ENCODE measurements at regions not wholly inside any gene's neighbourhood (a gene's known extent, or its start where the extent isn't known, plus 50 kb on each side); places are given as distances from the start of the nearest gene placed in this dataset.
A peak's percentile ranks its signal among the peaks of the same experiment; 100 is the strongest.

DNA sequence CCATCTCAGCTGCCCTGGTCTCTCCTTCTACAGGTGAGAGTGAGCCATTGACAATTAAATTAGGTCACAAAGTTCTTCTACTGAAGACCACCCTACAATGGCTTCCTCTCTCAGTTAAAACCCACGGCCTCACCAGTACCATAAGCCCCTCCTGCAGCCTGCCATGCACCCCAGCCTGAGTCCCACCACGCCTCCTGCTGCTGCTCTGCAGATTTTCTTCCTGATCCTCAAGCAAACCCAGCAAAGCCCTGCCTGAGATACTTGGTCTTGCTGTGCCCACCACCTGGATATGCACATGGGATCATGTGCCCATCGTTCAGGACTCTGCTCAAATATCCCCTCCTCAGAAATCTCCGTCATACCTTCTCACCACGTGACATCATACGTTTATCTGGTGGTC is 696.6 kb downstream of the RNF144A start:
- Histone ChIP-seq H3K9me3 (no peaks in the 10 kb centered on the region), H3K4me1 (ENCODE audit: low read depth) (no peaks in the 10 kb centered on the region), H3K36me3 (ENCODE audit: low read depth) (no peaks in the 10 kb centered on the region), H3K4me3 (no peak overlapping the region)
- DNase-seq: no peak
- intact Hi-C loops (cut with DNase I, micrococcal nuclease): no loop called here
- ATAC-seq: no peak
- TF ChIP-seq, protein P1, sequence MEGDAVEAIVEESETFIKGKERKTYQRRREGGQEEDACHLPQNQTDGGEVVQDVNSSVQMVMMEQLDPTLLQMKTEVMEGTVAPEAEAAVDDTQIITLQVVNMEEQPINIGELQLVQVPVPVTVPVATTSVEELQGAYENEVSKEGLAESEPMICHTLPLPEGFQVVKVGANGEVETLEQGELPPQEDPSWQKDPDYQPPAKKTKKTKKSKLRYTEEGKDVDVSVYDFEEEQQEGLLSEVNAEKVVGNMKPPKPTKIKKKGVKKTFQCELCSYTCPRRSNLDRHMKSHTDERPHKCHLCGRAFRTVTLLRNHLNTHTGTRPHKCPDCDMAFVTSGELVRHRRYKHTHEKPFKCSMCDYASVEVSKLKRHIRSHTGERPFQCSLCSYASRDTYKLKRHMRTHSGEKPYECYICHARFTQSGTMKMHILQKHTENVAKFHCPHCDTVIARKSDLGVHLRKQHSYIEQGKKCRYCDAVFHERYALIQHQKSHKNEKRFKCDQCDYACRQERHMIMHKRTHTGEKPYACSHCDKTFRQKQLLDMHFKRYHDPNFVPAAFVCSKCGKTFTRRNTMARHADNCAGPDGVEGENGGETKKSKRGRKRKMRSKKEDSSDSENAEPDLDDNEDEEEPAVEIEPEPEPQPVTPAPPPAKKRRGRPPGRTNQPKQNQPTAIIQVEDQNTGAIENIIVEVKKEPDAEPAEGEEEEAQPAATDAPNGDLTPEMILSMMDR (IDR thresholded peaks at IDR 0.05): no peak

DNA sequence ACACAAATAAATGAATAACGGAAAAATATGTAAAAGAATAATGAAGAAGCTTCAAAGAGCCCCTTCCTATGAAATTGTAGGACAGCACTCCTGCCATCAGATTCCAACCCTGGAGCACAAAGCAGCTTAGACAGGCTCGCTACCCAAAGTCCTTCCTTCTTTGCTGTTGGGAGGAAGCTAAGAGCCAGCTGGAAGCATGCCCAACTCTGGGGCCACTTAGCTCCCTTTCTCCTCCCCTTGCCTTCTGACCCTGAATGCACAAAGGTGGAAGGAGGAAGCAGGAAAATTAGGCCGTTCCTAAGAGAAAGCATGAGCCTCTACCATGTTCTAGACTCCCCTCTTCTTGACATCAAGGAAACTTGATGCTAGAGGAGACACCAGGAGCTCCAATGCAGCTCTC is 700.8 kb downstream of the RNF144A start:
- H3K9me3 ChIP-seq: no peaks in the 10 kb centered on the region
- H3K4me3 ChIP-seq: no peak overlapping the region
- DNase-seq: peak in 1 of 3 donors; percentile 17
- ATAC-seq: no peak
- TF ChIP-seq, protein P1 (IDR thresholded peaks at IDR 0.05): no peak
- no peaks in the 10 kb centered on the region for H3K36me3 ChIP-seq (ENCODE audit: low read depth)
- intact Hi-C loops (cut with DNase I, micrococcal nuclease): no loop called here
- H3K4me1 ChIP-seq (ENCODE audit: low read depth): no peaks in the 10 kb centered on the region

DNA sequence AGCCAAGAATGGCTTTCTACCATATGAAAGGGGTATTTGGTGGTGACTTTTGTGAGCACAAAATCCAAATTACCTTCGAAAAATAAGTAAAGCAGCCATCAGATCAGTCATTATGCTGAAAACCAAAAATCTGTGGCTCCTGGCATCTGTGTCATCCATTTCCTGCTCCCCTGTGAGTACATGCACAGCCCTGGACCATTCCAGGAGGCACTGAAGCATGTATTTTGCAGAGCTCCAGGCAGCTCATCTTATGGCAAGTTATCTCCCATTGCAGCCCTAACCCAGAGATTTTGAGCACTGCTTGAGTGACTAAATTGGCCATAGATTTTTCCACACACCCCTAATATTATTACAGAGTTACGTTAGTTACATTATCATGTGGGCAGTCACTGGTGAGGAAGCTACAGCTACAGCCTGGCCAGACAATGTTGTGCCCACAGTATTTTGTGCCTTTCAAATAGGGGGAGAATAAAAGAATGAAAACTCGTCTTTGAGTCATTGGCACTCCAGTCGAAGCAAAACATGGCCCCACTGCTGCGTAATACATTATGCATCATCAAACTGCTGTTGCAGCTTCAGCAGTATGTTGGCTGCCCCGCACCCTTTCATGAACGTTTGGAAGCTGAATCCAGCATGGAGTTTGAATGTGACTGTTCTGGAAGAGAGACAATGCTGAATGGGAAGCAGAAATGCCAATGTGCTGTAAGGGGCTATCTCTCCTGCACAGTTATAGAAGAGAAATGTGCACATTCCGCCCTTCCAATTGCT is 702.2 kb downstream of the RNF144A start:
- H3K4me1 ChIP-seq (ENCODE audit: low read depth): no peaks in the 10 kb centered on the region
- H3K36me3 ChIP-seq (ENCODE audit: low read depth): no peaks in the 10 kb centered on the region
- no peak for ATAC-seq
- DNase-seq: no peak
- TF ChIP-seq, protein P1 (IDR thresholded peaks at IDR 0.05): no peak
- intact Hi-C loops (cut with DNase I, micrococcal nuclease): no loop called here
- H3K4me3 ChIP-seq: no peak overlapping the region
- H3K9me3 ChIP-seq: no peaks in the 10 kb centered on the region

DNA sequence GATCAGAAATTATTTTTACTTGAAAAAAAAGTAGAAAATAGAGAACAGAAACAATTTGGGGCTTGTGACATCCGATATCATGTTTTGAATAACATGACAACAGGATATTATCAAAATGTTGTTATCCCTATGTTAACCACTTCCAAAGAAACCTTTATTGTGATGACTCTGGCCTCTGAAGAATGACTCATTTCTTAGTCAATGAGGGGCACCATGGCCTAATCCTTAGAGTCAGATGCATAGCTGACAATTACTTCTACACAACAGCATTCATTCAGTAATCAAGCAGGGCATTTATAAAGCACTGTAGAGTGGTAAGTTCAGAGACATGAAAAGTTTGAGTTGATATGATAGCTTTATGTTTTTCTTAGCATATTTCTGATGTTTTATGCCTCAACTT is 703.0 kb downstream of the RNF144A start:
- no peak for ATAC-seq

DNA sequence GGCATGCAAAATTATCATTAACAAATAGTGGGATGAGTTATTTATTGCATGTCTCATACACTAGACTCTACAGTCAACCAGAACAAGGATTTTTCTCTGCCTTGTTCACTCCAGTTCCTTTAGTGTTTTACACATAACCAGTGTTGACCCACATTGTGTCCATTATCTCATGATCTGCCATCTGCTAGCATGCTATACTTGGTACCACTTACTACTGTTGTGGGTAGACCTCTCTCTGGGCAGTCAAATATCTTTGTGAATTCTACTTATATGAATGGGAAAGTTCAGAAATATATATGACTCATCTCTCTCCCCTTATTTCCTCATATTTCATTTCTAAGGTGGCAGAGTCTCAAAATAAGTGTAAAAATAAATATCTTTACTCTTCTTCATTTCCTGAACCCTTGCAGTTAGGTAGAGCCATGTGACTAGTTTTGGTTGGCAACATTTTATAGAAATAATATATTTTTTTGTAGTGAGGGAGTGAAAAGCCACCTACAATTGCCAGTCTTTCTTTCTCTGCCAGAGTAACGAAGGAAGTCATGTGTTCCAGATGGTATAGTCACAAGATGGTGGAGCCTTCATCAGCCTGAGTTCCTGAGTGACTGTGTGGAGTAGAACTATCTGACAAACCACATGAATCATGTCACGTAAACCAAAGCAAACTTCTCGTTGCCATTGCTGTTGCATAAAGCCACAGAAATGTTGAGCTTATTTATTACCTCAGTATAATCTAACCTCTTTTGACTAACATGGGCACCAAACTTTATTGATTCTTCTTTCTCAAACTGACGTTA is 704.0 kb downstream of the RNF144A start:
- Histone ChIP-seq H3K9me3 (no peaks in the 10 kb centered on the region), H3K4me1 (ENCODE audit: low read depth) (no peaks in the 10 kb centered on the region), H3K36me3 (ENCODE audit: low read depth) (no peaks in the 10 kb centered on the region), H3K4me3 (no peak overlapping the region)
- TF ChIP-seq, protein P1 (IDR thresholded peaks at IDR 0.05): no peak
- DNase-seq (no peak), ATAC-seq (no peak)
- intact Hi-C loops (cut with DNase I, micrococcal nuclease): no loop called here

More for the DNA sequence above, 703.0 kb downstream of the RNF144A start:
- no peak overlapping the region for H3K4me3 ChIP-seq
- H3K36me3 ChIP-seq (ENCODE audit: low read depth): no peaks in the 10 kb centered on the region
- TF ChIP-seq, protein P1 (IDR thresholded peaks at IDR 0.05): no peak
- H3K9me3 ChIP-seq: no peaks in the 10 kb centered on the region
- H3K4me1 ChIP-seq (ENCODE audit: low read depth): no peaks in the 10 kb centered on the region
- intact Hi-C loops (cut with DNase I, micrococcal nuclease): no loop called here
- DNase-seq: no peak

All from mucosa of descending colon (tissue), 3 donors.